ENCODE measurements at regions not wholly inside any gene's neighbourhood (a gene's known extent, or its start where the extent isn't known, plus 50 kb on each side); places are given as distances from the start of the nearest gene placed in this dataset.

- H3K4me3 ChIP-seq (ENCODE audit: control insufficient read depth, low read depth, low read length), result no peak overlapping the region
- TF ChIP-seq, protein P1, sequence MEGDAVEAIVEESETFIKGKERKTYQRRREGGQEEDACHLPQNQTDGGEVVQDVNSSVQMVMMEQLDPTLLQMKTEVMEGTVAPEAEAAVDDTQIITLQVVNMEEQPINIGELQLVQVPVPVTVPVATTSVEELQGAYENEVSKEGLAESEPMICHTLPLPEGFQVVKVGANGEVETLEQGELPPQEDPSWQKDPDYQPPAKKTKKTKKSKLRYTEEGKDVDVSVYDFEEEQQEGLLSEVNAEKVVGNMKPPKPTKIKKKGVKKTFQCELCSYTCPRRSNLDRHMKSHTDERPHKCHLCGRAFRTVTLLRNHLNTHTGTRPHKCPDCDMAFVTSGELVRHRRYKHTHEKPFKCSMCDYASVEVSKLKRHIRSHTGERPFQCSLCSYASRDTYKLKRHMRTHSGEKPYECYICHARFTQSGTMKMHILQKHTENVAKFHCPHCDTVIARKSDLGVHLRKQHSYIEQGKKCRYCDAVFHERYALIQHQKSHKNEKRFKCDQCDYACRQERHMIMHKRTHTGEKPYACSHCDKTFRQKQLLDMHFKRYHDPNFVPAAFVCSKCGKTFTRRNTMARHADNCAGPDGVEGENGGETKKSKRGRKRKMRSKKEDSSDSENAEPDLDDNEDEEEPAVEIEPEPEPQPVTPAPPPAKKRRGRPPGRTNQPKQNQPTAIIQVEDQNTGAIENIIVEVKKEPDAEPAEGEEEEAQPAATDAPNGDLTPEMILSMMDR (conservative IDR thresholded peaks at IDR 0.05; ENCODE audit: control insufficient read depth, insufficient read depth, low read depth, low read length), result no peak
- DNase-seq (ENCODE audit: low read depth), result no peak
These were observed 168.7 kb downstream of the AEBP2 start for GRCh38 chr12:19608039-19608438.

GRCh38 chr12:19613051-19613535 is 173.8 kb downstream of the AEBP2 start:
- TF ChIP-seq, protein P1 (conservative IDR thresholded peaks at IDR 0.05; ENCODE audit: control insufficient read depth, insufficient read depth, low read depth, low read length), result no peak
- H3K4me3 ChIP-seq (ENCODE audit: control insufficient read depth, low read depth, low read length), result no peak overlapping the region
- DNase-seq (ENCODE audit: low read depth), result no peak

DNA sequence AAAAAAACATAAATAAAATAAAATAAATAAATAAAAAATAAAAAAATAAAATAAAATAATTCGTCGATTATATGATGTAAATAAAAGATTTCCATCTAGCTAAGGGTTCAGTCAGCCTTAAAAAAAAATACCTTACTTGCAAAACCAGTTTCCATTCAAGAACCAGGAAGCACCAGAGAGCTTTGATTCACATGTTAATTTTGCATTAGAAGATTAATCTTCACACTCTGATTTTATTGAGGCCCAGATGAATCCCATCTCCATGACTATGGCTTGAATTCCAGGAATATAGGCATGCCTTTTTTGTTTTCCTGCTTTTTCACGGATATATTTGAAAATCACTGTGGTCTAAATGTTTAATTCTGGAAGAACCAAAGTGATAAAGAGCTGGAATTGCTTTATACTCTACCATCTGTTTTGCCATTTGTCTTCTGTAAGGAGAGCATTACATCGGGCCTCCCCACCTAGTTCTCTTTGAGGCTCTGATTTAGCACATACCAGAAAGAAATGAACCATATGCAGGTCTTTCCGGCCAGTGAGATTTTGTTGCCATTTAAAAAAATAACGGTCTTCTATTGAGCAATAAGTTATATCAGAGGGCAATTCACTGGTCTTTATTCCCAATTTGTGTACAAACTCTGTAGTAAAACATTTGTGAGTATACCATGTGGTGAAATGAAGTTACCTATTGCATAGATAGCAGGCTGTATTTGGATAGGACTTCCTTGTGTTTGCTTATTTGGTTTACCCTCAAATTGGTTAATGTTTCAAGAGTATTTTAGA is 175.5 kb downstream of the AEBP2 start:
- DNase-seq (ENCODE audit: low read depth), result no peak
- H3K4me3 ChIP-seq (ENCODE audit: control insufficient read depth, low read depth, low read length), result no peak overlapping the region
- TF ChIP-seq, protein P1 (conservative IDR thresholded peaks at IDR 0.05; ENCODE audit: control insufficient read depth, insufficient read depth, low read depth, low read length), result no peak

GRCh38 chr12:19615384-19615725 is 176.1 kb downstream of the AEBP2 start:
- TF ChIP-seq, protein P1 (conservative IDR thresholded peaks at IDR 0.05; ENCODE audit: control insufficient read depth, insufficient read depth, low read depth, low read length), result no peak
- no peak for DNase-seq (ENCODE audit: low read depth)
- no peak overlapping the region for H3K4me3 ChIP-seq (ENCODE audit: control insufficient read depth, low read depth, low read length)

GRCh38 chr12:19616781-19617180 is 177.5 kb downstream of the AEBP2 start:
- DNase-seq (ENCODE audit: low read depth), result no peak
- no peak overlapping the region for H3K4me3 ChIP-seq (ENCODE audit: control insufficient read depth, low read depth, low read length)
- TF ChIP-seq, protein P1 (conservative IDR thresholded peaks at IDR 0.05; ENCODE audit: control insufficient read depth, insufficient read depth, low read depth, low read length), result no peak

GRCh38 chr12:19620222-19620621 is 180.9 kb downstream of the AEBP2 start:
- no peak overlapping the region for H3K4me3 ChIP-seq (ENCODE audit: control insufficient read depth, low read depth, low read length)
- TF ChIP-seq, protein P1 (conservative IDR thresholded peaks at IDR 0.05; ENCODE audit: control insufficient read depth, insufficient read depth, low read depth, low read length), result no peak
- no peak for DNase-seq (ENCODE audit: low read depth)
